ENCODE measurements at regions not wholly inside any gene's neighbourhood (a gene's known extent, or its start where the extent isn't known, plus 50 kb on each side); places are given as distances from the start of the nearest gene placed in this dataset.
"Not testable (repeated sequence)": the region's sequence is repeated elsewhere in the genome, so short reads cannot be mapped to it uniquely, and the experiment has no call there.

- no peak for DNase-seq (ENCODE audit: low read depth)
- no peak overlapping the region for H3K4me3 ChIP-seq (ENCODE audit: low read depth, low read length)
Observed at GRCh38 chr4:181018472-181018871, 1224.7 kb upstream of the TENM3 start.

GRCh38 chr4:181018913-181019312 lies 1224.3 kb upstream of the TENM3 start:
- no peak for DNase-seq (ENCODE audit: low read depth)
- no peak for TF ChIP-seq CTCF (IDR thresholded peaks at IDR 0.05; ENCODE audit: insufficient read depth, low read depth, low read length)
- no peak overlapping the region for H3K4me3 ChIP-seq (ENCODE audit: low read depth, low read length)

More at GRCh38 chr4:181018472-181018871, 1224.7 kb upstream of the TENM3 start:
- TF ChIP-seq CTCF (IDR thresholded peaks at IDR 0.05; ENCODE audit: insufficient read depth, low read depth, low read length): no peak

GRCh38 chr4:181020456-181020855 lies 1222.7 kb upstream of the TENM3 start:
- DNase-seq (ENCODE audit: low read depth): no peak
- H3K4me3 ChIP-seq (ENCODE audit: low read depth, low read length): no peak overlapping the region
- no peak for TF ChIP-seq CTCF (IDR thresholded peaks at IDR 0.05; ENCODE audit: insufficient read depth, low read depth, low read length)

- no peak for TF ChIP-seq CTCF (IDR thresholded peaks at IDR 0.05; ENCODE audit: insufficient read depth, low read depth, low read length)
- H3K4me3 ChIP-seq (ENCODE audit: low read depth, low read length): no peak overlapping the region
- DNase-seq (ENCODE audit: low read depth): no peak
Observed at GRCh38 chr4:181021213-181021612, 1222.0 kb upstream of the TENM3 start.

- not testable (repeated sequence) for H3K4me3 ChIP-seq (ENCODE audit: low read depth, low read length)
- peak; percentile 1 for DNase-seq (ENCODE audit: low read depth)
Observed at GRCh38 chr4:181030135-181030921, 1212.9 kb upstream of the TENM3 start.

GRCh38 chr4:181030961-181031360 lies 1212.2 kb upstream of the TENM3 start:
- DNase-seq (ENCODE audit: low read depth): no peak
- no peak overlapping the region for H3K4me3 ChIP-seq (ENCODE audit: low read depth, low read length)
- no peak for TF ChIP-seq CTCF (IDR thresholded peaks at IDR 0.05; ENCODE audit: insufficient read depth, low read depth, low read length)

- TF ChIP-seq CTCF (IDR thresholded peaks at IDR 0.05; ENCODE audit: insufficient read depth, low read depth, low read length): no peak
- DNase-seq (ENCODE audit: low read depth): no peak
- H3K4me3 ChIP-seq (ENCODE audit: low read depth, low read length): no peak overlapping the region
Observed at GRCh38 chr4:181043486-181043885, 1199.7 kb upstream of the TENM3 start.
